Stimulated activated CD8-positive, alpha-beta memory T cell treated with anti-CD3 and anti-CD28 coated beads, Interleukin-7, amount 100 ng/mL, for 24 hours (primary cell): ENCODE measurements at regions not wholly inside any gene's neighbourhood (a gene's known extent, or its start where the extent isn't known, plus 50 kb on each side); places are given as distances from the start of the nearest gene placed in this dataset.
"Not testable (repeated sequence)": the region's sequence is repeated elsewhere in the genome, so short reads cannot be mapped to it uniquely, and the experiment has no call there.

ENCODE experiments used
- DNase-seq: peaks from one replicate; pipeline ENCODE4 v3.0.0-alpha.2; 2020; ENCODE audit warnings: low read depth

DNA sequence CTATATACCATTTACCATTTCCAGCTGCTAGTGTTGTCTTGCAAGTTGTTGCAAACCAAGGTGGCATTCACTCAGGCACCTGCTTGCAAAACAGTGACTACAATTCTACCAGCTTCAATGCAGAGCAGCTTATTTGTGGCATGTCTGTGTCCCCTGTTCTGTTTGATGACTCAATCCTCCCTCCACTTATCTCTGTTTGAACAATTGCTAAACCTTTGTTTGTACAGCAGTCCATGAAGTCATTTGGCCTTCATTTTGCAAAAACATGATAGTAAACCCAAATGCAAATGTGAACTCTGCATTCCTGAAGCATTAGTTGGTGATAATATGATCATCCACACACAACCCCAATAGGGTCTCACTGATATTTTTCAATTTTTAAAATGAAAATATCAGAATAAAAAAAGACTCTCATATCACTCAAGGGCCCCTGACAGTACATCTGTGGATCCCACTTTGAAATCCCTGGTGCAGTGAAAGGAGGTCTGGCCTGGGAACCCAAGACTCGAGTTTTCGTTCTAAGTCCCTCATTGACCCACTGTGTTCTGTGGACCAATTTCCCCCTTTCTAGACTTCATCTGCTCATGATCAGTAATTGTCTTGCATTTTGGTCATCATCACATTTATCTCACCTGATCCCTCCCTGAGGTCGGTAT is 425.4 kb downstream of the RPS24 start:
- DNase-seq: no peak

DNA sequence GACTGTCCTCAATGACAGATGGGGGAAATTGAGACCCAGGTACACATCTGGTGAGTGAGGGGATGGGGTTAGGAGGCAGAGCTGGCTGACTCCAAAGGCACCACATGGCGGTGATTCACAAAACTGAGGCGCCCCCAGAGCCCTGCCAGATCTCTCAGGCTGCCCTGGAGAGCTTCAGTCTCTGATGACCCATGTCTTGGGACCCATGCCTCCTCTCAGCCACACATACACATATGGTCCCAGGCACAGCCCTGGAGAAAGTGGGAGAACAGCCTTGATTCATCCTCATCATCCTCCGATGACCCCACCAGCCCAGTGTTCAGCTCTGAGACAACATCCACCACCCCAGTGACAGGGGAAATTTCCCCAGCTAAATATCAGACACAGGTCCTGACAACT is 426.0 kb downstream of the RPS24 start:
- no peak for DNase-seq

DNA sequence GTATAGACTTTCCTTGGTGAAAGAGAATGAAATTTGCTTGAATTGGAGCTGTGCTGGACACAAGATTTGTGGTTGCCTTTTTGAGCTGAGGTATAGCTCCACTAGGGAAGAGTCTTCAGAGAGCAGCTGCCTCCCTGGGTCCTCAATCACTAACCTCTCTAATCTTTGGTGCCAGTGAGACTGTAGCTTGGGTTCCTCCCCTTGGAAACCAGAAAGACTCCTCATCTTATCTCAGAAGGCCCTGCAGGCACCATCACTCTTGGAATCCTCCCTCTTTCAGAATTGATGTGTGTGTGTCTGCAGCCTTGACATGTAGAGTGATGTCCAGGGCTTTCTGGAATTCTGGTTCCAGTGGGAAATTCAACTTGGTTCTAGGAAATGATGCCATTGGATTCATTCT is 426.5 kb downstream of the RPS24 start:
- no peak for DNase-seq

DNA sequence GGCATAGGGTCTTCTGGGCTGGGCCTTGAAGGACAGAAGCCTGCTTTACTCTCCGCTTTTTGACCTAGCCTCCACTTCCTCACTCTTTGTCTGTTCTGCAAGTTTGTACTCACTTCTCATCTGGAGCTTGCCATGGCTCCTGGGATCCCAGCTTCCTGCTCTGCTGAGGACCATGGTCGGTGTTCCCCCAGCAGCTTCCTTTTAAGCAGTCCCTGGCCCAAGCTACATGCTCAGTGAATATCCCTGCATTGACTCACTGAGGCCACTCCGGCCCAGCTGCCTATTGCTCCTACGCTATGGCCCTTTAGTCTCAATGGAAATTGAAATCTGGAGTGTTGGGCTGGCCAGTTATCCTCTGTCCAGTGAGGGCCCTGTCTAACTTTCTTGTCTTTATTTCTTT is 427.7 kb downstream of the RPS24 start:
- DNase-seq: no peak

DNA sequence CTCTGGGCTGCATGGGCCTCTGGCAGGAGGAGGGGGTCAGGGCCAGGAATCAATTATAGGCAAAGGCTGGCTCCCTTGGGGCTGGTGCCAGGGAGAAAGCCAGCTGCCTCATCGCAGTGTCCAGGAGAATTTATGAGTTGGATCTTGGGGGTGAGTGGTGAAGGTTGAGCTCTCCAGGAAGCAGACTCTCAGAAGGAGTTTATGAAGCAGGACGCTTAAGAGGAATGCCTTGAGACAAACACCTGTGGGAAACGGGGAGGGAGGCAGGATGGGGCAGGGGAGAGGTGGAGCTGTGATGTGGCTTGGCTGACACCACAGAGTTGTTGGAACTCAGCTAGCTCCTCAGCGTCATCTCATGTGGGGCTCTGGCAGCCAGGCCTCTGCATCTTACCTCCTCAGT is 428.5 kb downstream of the RPS24 start:
- no peak for DNase-seq

DNA sequence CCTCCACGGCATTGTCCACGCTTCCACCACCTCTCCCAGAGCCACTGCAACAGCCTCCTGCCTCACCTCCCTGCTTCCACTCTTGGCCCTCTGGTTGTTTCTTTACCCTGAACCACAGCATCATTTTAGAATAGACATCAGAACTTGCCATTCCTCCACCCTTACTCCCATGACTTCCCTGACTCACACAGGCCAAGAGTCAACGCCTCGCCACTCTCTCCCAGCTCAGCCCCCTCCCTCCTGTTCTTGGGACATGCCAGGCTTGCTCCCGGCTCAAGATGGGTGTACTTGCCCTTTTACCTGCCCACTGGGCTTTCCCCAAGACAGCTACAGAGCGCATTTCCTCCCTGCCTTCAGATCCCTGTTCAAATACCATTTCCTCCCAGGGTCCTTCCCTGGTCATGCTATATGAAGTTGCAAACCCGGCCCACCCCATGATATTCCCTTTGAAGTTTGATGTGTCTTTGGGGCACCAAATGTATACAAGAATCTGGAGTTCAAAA is 429.1 kb downstream of the RPS24 start:
- no peak for DNase-seq

DNA sequence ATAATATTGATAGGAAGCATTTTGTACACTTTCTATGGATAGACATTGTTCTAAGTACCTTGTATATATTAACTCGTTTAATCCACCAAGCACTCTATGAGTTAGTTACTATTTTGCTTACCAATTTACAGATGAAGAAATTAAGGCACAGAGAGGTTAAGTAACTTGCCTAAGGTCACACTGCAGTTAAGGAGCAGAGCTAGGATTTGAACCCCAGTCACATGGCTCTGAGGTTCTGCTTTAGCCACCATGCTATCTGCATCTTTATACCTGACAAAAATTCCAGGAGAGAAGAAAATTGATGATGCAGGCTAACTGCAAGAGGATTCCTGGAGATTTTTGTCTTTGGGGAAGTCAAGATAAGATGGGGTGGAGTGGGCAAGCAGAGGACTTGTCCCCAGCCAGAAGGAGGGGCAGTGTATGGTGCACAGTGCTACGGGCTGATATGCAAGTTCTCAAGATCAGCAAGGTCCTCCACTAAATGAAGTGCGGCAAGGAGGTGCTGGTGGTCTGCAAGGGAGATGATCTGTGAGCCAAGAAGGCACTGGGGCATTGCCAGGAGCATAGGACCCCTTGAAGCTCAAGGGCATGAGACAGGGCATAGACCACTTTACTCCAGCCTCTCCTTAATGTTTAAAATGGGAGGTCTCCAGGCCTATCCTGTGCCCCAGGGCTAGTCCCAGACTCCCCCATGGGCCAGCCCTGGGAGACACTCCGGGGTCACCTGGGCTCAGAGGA is 430.6 kb downstream of the RPS24 start:
- no peak for DNase-seq

DNA sequence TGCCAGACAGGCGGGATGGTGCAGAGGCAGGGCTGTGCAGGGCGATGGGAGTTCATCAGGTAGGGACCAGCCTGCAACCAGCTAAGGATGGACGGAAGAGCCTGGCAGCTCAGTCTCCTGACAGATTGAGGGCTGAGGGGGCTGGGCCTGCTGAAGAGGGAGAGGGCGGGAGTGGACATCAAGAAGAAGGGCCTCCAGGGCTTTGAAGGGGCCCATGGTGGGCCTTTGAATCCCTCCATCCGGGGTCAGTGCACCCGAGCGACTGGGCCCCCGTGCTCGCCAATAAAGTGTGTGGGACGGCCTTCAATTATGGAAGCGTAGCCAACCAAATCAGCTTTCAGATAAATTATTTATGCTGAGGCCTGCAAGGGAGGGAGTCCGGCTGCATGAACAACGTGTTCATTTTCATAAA is 431.2 kb downstream of the RPS24 start:
- DNase-seq: no peak

DNA sequence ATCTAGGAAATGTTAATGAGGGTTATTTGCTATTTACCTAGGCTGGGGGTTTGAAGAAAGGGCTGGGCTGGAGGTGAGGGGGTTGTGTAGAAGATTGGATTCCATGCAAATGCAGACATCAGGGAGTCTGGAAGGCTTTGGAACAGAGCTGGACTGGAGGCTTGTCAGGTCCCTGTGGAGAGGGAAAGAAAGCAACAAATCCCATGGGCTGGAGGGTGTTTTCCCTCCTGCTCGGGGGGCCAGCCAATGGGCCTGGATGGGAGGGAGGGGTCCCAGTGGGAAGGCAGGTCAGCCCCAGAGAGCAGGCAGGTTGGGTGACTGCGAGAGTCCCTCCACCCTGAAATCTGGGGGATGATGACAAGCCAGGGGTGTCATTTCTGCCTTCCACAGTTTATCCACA is 431.8 kb downstream of the RPS24 start:
- DNase-seq: no peak

DNA sequence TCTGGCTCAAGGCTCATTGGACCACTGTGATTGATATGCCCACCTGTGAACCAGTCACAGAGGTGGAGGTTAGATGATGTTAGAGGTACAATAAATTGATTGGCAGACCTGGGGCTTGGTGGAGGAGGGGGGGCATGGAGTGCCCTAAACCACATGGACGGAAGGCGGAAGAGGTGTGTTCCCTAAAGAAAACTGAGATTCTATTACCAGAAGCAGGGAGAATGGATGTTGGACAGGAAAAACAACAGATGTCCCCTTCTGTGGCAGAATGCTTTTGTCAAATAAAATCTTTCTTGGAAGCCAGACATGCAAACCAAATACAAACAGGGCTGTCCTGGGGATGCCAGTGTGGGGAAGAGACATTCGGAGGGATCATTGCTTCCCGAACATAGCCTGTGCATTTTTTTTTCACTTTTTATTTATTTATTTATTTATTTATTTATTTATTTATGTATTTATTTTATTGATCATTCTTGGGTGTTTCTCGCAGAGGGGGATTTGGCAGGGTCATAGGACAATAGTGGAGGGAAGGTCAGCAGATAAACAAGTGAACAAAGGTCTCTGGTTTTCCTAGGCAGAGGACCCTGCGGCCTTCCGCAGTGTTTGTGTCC is 433.9 kb downstream of the RPS24 start:
- no peak for DNase-seq

DNA sequence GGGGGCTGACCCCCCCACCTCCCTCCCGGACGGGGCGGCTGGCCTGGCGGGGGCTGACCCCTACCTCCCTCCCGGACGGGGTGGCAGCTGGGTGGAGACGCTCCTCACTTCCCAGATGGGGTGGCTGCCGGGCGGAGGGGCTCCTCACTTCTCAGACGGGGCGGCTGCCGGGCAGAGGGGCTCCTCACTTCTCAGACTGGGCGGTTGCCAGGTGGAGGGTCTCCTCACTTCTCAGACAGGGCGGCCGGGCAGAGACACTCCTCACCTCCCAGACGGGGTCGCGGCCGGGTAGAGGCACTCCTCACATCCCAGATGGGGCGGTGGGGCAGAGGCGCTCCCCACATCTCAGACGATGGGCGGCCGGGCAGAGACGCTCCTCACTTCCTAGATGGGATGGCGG is 435.1 kb downstream of the RPS24 start:
- not testable (repeated sequence) for DNase-seq

DNA sequence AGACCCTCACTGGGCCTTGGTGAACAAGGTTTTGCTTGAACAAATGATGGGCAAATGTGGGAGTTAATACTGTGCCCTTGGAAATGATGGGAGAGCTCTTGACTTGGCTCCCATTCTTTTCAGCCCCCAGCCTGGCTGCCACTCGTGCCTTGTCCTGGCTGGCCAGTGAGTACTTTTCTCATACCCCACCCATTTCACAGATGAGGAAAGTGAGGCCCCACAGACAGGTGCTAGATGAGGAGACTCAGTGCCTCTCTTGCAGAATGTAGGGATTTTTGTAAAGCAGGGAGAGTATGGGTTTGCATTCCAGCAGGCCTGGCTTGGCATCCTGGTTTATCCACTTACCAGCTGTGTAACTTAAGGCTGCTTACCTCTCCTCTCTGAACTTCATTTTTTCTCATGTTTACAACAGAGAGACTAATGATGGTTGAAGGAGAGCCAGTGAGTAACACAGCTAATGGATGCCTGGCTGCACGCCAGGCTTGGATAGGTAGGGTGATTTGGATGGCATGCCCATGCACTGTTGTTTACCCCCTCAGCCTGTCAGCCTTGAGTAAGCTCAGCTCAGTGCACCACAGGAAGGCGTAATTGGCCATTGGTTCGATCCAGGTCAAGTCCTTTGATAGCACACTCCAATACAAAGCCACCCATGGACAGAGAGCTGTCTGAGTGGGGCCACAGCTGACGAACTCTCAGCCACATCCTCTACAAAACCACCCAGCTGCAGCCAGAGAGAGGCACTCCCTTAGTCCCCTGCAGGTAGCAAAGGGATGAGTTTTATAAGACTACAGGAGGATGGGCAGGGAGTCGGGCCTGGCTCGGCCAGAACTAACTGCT is 436.8 kb downstream of the RPS24 start:
- no peak for DNase-seq

DNA sequence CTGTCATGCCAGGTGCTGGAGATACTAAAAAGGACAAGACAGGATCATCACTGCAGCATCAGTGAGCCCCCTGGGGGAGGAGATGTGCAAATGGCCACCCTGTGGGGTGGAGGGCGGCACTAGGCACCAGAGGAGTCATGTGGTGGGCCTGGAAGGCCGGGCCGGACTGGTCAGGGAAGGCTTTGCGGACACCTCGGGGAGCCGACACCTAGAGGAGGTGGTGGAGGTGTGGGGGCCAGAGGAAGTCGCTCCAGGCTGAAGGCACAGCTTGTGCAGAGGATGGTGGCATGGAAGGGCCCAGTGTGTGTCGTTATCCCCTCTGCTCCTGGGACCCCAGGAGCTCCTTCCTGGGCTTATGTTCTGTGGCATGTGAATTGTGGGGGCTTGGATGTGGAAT is 437.7 kb downstream of the RPS24 start:
- DNase-seq: no peak

DNA sequence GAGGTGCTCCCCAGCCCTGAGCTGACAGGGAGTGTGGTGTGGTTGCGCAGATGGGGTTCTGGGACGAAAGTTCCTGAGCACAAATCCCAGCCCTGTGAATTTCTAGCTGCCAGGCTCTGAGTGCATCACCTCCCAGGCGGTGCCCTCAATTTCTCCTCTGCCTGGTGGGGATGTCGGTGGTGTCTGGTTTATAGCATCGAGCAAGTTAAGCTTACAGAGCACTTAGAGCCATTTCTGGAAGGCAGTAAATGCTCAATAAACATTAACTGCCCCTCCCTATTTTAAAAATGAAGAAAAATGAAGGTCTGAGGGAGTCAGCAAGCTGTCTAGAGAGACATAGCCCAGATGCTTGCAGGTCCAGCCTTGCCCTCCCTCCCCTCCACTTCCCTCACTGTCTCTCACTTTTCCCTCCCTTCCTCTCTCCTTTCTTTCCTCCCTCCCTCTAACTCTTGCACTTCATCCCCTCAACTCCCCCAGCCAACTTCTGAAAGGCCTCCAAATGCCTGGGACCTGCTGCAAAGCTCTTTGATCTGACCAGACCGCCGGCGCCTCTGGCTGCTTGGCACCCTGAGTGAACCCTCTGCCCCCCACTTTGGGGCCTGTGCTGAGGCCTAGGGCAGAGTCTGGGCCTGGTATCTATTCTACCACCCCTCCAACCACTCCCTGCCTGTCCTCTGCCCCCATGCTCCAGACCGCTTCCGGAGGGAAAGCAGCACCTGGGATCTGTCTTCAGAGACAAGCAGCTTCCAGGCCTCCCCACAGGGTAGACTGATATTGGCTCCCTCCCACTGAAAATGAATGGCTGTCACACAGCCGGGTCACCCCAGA is 438.3 kb downstream of the RPS24 start:
- no peak for DNase-seq

DNA sequence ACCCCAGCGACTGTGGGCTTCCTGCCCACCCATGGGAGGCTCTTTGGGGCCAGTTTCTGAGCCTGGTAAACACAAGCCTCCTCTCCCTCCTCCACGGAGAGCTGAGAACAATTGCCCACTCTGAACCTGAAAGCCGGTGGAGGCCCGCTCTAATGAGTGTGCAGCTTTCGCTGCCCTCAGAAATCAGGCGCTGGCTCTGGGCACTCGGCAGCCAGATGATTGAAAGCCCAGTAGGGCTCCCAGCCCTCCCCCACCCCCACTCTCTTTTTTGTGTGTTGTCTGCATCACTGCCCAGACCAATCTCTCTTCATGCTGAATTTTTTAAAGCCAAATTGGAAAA is 438.9 kb downstream of the RPS24 start:
- DNase-seq: no peak

DNA sequence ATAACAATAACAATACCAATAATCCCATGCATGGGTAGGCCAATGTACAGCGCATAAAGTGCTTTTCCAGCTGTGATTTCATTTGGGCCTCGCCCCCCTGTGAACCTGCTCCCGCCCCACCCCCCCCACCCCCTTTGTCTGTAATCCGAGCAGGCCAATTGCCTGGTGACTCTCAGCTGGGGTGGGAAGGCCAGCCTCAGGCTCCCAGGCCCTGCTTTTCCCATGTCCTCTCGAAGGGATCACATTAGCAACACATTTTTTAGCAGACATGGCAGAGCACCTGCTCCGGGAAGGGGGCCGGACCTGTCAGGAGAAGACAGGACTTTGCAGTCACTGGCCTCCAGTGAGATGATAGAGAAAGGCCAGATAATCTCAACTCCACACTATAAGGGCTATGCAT is 439.3 kb downstream of the RPS24 start:
- no peak for DNase-seq

DNA sequence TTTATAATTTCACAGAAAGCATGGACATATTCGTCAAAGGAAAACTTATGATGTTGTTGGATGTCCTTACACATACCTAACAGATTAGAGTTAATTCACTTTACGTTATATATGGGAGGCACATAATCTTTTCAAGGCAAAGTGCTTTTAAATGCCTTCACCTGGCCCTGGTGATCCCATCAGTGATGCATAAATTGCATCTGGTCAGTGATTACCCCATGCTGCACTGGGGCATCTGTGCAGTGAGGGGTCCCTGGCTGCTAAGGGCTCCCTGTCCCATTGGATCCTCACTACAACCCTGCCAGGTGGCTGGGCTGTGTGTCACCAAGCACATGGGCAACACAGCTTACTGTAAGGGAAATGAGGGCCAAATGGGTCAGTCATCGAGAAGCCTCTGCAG is 441.1 kb downstream of the RPS24 start:
- DNase-seq: no peak

DNA sequence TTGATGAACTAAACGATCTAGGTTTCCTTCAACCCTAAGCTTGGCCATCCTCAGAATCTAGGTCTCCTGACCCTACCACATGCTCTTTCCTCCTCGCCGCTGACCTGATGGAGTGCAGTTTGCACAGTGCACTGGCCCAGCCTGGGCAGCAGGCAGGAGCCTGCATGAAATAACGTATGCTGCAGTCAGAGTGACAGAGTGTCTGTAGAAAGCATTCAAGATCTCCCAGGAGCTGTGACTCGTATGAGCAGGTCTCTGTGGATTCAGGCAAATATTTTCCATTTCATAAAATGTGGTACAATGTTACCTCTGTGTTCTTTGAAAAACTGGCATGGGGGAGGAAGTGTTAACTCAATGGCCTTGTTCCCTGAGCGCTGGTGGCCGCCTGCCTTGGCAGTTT is 441.8 kb downstream of the RPS24 start:
- DNase-seq: no peak

DNA sequence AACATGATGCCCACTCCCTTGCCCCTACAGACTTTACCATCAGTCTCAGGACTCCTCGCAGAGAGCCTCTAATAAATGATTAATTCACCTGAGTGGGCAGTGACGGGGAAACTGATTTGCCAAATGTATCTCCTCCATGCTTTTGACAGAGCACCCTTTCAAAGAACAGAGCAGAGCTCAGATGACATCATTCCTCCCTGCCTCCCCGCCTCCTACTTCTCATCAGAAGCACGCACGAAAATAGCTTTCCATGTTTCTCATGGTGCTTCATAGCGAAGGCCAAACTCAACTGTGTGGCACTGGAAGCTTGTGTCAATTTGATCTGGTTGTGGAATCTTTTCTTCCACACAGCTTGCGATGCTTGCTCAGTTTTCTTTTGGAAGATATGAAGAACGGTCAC is 442.5 kb downstream of the RPS24 start:
- no peak for DNase-seq

DNA sequence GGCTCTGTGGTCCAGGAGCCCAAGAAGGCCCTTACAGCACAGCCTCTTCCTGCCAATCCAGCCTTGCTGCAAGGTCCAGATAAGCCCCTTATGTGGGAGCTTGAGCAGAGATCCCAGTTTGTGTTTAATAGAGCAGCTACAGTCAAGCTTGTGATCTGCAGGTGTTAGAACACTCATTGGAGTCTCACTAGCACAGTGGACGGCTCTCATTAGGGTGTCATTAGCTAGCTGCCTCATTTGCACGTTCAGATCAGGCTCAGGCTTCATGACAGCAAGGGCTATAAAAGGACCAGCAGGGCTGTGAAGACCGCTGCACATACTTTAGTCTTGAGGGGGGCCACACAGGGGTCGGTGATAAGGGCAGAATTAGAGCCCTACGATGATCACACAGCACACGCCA is 443.2 kb downstream of the RPS24 start:
- DNase-seq: no peak

DNA sequence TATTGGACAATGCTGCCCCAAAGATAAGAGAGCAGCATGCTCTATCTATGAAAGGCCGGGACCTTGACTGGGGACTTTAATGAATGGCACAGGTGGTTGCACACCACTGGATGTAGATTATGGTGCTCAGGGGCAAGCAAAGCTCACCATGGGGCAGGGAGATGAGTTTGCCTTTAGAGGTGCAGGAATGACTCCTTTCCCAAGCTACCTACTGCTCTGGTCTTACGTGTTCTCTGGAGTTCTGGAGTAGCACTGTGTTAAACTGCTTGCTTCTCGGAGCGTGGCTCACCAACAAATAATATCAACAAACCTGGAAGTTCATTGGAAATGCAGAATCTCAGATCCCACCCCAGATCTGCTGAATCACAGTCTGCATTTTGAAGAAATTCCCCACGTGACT is 445.3 kb downstream of the RPS24 start:
- no peak for DNase-seq

DNA sequence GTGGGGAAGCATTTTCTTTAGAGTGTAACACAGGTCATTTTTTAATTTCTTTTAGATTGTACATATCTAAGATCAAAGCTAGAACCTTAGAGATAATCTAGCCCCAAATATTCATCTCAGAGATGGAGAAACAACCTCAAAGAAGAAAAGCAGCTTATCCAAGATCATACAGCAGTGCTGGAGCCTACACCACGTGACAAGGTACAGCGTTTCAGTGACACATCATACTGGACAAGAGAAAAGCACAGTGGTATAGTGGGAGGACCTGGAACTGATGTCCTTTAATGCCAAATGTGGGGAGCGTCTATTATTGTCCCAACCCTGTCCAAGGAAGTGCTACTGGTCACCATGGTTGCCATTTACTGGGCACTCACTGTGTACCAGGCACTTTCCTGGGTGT is 445.8 kb downstream of the RPS24 start:
- DNase-seq: no peak
